GM21381 (cell line): ENCODE measurements at regions not wholly inside any gene's neighbourhood (a gene's known extent, or its start where the extent isn't known, plus 50 kb on each side); places are given as distances from the start of the nearest gene placed in this dataset.

ENCODE experiments used
- ATAC-seq: cut with Tn5 transposase; IDR thresholded peaks from one replicate; pipeline ENCODE4 v1.9.1; 2021; ENCODE audit warnings: mild to moderate bottlenecking, moderate library complexity; ENCODE audit not compliant: unreplicated experiment

DNA sequence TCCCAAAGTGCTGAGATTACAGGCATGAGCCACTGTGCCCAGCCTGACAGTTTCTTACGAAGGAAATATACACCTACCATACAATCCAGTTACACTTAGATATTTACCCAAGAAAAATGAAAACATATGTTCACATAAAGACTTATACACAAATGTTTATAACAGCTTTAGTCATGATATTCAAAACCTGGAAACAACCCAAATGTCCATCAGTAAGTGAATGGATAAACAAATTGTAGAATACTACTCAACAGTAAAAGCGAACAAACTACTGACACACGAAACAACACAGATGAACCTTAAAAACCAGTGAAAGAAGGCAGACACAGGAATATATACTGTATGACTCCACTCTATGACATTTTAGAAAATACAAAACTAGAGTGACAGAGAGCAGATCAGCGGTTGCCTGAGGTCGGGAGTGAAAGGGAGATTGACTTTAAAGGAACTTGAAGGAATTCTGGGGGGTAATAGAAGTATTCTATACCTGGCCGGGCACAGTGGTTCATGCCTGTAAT, 83.6 kb downstream of the SPRING1 start:
- no peak for ATAC-seq

DNA sequence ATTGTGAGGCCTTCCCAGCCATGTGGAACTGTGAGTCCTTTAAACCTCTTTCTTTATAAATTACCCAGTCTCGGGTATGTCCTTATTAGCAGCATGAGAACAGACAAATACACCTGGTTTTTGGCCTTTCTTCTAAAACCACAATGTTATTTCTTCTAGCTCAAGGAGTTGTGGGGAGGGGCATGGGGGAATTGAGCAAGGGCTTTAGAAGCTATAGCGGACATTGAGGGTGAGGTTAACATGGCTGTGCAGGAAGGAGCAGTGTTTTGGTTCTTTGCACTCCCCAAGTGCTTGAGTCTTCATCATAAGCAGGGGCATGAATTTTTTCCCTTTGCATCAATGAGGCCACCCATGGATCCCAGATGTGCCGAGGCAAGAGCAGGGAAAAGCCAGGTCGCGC, 86.8 kb downstream of the SPRING1 start:
- ATAC-seq, result no peak

DNA sequence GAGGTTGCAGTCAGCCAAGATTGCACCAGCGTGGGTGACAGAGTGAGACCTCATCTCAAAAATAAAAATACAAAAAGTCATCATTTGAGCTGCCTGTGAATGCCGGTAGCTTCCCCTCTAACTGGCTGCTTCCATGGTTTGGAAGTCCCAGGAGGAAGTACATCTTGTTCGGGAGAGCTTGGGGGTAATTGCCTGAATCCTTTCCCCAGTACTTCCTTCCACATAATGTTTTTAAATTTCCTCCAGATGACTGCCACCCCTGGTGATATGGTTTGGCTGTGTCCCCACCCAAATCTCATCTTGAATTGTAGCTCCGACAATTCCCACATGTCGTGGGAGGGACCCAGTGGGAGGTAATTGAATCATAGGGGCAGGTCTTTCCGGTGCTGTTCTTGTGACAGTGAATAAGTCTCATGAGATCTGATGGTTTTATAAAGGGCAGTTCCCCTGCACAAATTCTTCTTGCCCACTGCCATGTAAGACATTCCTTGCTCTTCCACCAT, 87.2 kb downstream of the SPRING1 start:
- ATAC-seq, result no peak

DNA sequence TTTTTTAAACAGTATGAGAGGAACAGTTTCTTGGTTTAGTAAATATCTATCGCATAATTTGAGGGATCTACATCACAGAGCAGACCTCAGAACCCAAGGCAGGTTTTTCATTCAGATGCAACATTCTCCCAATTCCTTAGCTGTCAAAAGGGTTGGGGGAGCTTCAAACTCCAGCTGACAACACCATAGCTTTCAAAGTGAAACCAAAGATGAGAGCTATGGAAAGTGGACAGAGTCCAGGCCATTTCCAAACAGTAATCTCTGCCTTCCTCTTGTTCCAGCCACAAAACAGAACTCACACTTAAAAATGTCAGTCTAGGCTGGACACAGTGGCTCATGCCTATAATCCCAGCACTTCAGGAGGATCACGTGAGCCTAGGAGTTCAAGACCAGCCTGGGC, 87.8 kb downstream of the SPRING1 start:
- ATAC-seq, result no peak

DNA sequence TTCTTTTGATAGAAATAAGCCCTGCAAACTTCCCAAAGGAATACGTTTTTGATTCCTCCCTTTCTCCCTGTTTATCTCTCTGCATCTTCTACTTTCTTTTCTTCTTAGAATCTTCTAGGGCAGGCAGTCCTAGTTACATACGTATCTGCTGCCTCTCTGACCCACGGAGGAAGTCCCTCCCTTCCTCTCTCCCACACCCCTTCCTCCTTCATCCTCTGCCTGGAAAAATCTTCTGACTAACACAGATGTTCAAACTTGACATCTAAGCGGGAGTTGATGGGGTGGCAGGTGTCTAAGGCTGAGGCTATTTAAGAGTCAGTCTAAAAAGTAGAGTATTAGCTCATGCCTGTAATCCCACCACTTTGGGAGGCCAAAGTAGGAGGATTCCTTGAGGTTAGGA, 88.6 kb downstream of the MAP1LC3B2 start:
- ATAC-seq, result no peak

DNA sequence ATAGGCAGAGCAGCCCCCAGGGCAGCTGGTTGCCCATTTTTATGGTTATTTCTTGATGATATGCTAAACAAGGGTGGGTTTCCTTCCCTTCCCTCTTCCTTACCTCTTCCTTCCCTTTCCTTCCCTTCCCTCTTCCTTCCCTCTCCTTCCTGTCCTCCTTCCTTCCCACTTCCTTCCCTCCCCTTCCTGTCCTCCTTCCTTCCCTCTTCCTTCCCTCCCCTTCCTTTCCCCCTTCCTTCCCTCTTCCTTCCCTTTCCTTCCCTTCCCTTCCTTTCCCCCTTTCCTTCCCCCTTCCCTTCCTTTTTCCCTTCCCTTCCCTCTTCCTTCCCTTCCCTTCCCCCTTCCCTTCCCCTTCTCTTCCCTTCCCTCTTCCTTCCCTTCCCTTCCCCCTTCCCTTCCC, 87.7 kb downstream of the MAP1LC3B2 start:
- ATAC-seq, result no peak

DNA sequence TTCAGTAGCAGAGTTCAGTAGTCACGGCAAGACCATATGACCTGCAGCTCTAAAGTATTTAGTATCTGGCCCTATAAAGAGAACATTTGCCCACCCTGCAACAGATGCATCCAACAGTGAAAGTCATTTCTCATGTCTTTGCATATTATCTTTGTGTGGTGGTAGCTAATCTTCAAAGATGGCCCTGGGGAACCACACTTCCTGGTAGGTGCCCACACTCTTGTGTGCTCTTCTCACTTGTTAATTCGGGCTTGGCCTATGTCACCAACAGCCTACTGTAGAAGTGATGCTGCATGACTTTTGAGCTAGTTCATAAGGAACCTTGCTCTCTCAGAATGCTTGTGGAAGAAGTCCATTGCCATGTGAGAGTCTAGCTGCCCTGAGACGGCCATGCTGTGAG, 85.6 kb downstream of the MAP1LC3B2 start:
- no peak for ATAC-seq

DNA sequence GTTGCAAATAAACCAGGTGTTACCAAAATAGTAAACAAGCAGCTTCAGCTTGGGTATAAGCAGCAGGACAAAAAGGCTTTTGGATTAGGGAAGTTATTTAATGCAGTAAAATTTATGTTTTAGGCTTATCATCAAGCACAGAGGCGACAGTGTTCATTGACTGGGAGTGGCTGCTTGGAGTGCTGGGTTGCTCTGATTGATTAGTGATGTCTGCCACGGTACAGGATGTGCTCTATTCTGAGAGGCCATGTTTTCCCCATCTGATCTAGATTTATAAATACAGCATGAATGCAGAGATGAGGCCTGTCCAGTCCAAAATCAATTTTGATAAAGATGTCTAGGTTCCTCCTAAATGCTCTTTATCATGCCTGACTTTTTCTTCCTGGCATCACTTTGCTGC, 83.5 kb downstream of the MAP1LC3B2 start:
- ATAC-seq, result no peak

DNA sequence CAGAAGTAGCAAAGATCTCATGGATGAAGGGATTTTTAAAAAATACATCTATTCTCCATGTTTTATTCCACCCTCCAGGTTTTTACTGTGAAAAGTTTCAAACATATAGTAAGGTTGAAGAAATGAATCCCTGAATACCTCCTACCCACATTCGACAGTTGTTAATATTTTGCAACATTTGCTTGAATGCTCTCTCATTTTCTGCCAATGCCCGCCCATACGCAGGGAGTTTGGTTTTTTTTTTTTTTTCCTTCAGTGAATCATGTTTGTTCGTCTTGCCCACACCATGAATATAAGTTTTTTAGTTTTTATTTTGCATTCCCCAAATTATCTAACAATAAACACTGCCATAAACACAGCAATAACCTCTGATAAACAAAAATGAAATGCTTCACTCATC, 82.9 kb downstream of the MAP1LC3B2 start:
- ATAC-seq, result no peak

DNA sequence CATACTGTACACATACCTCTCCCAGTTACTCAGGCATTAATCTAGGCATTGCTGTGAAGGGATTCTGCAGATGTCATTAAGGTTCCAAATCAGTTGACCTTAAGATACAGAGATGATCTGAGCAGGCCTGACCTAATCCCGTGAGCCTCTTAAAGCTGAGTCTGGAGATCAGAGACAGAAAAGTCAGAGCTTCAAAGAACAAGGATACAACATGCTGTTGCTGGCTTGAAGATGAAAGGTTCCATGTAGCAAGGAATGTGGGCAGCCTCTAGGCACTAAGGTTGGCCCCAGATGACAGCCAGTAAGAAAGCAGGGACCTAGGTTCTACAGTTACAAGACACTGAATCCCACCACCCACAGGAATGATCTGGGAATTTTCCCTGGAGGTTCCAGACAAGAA, 81.1 kb downstream of the MAP1LC3B2 start:
- no peak for ATAC-seq

DNA sequence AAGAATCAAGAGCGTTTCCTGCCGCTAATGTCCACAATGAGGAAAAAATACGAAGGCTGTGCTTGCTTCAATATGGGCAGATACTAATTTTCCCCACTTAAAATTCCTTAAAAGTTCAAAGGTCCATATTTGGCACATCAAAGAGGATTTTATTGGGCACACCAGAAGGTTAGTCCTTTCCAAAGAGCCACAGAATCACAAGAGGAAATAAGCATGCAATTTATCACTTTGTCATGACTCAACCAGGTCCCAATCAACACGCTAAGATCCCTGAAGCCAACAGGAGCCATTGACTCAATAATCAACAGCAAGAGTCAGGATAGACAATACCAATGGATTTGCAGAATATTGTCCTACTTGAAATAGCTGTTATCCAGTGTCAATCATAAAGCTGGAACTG, 80.6 kb downstream of the MAP1LC3B2 start:
- no peak for ATAC-seq

DNA sequence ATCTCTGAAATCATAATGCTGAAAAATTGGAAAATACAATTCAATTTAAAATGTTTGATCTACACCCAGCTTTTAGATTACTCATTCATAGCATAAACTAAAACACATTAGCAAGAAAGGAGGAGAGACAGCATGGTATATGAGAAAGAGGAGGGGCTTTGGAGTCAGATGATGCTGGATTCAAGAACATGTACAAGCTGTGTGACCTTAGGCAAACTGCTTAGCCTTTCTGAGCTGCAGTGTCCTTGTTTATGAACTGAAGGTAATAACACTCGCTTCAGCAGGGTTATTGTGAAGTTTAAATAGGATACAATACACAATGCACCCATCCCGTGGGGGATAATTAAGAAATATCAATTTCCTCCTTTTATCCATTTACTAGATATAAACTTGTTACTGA, 79.2 kb downstream of the MAP1LC3B2 start:
- no peak for ATAC-seq

DNA sequence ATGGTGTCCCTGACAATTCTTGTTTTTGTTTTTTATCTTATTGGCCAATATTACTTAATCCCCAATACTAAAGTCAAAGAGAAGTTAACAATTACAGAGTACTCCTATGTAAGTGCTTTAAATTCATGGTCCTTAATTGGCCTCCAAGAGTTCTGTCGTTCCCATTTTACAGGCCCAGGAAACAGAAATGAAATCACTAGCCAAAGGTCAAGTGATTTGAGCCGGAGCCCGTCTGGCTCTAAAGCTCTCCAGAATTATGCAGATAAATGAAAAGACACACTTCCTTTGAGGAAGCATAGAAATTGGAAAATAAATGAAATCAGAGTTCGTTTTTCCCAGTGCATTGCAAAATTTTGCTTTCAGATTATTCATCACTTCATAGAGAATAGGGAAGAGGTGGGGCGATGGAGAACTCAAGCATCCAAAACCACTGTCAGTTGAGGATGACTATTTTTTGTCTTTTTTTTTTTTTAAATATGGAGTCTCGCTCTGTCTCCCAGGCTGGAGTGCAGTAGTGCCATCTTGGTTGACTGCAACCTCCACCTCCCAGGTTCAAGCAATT, 78.5 kb downstream of the MAP1LC3B2 start:
- ATAC-seq, result no peak

DNA sequence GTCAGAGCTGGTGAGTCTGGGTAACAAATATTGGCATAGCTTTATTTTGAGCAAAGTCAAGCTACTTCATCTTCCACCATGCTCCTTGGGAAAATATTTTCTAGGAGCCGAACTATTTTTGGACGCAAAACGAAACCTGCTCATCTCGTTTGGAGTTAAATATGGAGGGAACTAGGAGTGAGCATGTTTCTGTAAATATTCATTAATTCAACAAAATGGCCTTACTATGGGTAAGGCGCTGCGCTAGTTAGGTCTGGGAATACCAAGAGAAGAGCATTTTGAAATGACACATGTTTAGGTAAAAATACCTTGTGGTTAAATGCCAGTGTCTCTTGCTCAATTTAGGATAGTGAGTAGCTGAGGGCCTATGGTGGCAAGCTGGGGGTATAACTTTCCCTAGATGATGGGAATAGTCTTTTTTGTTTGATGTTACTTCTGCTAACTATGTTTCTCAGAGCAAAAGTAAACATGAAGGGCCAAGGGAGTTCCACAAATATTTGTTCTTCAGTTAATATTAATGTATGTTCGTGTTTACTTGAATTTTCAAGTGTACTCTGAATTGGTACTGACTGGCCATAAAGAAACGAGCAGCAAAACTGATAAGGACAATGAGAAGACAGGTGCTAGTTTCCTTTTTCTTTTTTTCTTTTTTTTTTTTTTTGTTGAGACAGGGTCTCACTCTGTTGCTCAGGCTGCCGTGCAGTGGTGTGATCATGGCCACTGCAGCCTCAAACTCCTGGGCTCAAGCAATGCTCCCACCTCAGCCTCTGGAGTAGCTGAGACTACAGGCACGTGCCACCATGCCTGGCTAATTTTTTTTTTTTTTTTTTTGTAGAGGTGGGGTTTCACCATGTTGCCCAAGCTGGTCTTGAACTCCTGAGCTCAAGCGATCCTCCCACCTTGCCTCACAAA, 77.7 kb downstream of the MAP1LC3B2 start:
- no peak for ATAC-seq

DNA sequence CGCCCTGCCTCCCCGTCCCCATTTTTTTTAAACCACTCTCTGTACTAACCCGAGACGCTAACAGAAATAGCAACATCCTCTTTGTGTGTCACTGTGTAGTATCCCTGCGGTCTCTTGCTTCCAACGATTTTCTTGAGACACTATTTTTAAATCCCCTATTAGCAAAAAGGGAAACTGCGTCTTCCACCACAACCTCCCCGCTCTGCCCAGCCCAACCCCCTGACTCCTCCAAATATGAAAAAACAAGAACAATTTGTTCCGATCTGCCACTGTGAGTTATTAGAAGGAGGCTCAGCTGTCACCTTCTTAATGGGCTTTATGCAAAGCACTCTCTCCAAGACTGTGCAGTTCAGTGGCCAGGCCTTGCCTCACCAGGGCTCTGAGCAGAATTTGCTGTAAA, 76.3 kb downstream of the MAP1LC3B2 start:
- no peak for ATAC-seq

DNA sequence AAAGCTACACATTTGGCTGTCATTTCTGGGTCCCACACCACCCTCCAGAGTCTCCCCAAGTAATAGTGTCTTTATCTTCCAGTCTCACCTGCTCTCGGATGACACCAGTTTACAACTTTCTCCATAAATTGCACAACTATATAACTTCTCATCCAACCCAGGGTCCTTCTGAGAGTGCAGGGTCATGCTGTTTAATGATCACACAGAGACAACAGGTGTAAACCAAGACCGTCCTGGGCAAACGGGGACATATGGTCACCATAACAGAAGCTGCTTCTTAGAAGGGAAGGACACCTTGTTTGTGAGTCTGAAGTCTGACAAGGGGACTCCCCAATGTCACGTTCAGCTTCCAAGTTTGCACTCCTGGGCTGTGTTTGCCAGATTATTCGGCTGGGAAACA, 74.3 kb downstream of the MAP1LC3B2 start:
- ATAC-seq, result no peak

DNA sequence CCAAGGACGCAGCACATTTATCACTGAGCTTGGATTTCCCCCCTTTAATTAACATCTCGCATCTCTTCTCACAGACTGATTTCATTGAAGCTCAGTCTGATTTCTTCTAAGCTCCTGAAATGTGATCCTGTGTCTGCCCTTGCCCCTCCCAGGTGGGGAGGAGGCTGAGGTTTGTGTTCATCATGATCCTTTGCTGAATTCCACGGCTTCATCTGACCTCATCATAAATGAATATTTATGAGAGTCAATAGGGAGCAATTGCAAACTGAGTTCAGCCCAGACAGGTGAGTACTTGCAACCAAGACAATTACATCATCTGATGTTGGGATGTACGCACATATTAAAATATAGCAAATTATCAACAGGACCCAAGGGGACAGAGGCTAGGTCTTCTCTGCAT, 72.4 kb downstream of the MAP1LC3B2 start:
- ATAC-seq, result no peak

DNA sequence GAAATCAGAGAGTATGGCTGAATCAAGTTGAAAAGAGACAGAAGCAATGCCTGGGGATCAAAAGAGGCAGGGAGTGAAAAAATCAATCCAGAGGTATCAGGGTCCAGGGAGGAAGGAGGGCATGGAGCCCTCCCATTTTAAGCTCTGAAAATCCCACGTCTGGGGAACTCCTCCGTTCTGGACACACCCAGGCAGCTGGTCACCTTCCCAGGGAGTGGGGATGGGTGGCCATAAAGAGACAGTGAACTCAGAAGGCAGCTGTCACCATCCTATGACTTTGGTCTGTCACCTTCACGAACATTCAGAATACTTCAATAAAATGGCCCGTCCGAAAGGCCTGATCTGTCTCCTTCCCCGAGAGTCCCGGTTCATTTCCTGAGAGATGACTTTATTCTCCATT, 71.6 kb downstream of the MAP1LC3B2 start:
- ATAC-seq, result no peak

DNA sequence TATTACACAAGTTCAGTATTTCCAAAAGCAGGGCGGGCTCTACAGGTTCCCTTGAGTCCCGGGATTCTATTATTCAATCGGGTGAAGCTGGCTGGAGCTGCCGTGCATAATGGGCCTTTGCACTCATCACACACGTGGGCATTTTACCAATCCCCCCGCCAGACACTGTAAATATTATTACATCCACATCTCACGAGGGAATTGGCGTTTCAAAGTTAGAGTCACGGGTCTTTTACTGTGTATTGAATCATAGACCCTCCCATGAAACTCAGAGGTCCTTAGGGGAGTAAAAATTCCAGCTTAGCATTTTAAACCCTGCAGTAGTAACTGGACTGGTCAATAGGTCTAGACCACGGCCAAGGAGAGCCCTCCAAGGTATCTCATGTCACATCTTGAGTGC, 70.3 kb downstream of the MAP1LC3B2 start:
- no peak for ATAC-seq

DNA sequence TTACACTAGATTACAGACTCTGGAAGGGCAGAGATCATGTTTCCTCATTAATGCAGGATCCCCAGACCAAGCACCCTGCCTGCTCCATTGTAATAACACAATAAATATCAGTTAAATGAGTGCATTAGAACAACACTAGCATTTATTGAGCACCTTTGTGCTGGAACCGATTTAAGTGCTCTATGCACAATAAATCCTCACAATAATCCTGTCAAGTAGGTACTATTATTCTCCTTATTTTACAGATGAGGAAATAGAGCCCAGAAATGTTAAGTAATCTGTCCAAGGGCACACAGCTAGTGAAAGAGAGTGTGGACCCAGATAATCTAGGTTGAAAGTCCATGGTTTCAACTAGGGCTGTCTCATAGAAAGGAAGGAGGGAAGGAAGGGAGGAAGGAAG, 69.8 kb downstream of the MAP1LC3B2 start:
- ATAC-seq, result no peak

DNA sequence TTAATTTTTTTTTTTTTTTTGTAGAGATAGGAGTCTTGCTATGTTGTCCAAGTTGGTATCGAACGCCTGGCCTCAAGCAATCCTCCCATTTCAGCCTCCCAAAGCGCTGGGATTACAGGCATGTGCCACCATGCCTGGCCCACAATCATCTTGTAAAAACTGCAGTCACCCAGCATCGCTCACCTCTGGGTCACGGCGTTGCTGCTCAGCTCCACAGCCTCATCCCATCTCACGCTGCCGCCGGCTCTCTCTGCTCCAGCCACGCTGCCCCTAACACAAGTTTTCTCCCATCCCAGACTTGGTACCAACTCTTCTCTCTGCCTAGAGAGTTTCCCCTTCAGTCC, 69.2 kb downstream of the MAP1LC3B2 start:
- ATAC-seq, result no peak
